ENCODE measurements at regions not wholly inside any gene's neighbourhood (a gene's known extent, or its start where the extent isn't known, plus 50 kb on each side); places are given as distances from the start of the nearest gene placed in this dataset.

- TF ChIP-seq CTCF (IDR thresholded peaks at IDR 0.05; ENCODE audit: low read length) (no peak), EZH2 (IDR thresholded peaks at IDR 0.05; ENCODE audit: borderline replicate concordance, low read length) (no peak)
Measured at GRCh38 chr5:2666081-2666480, 85.4 kb downstream of the IRX2 start.

All from OCI-LY1 (cell line).